ENCODE measurements at regions not wholly inside any gene's neighbourhood (a gene's known extent, or its start where the extent isn't known, plus 50 kb on each side); places are given as distances from the start of the nearest gene placed in this dataset.

- H3K27ac ChIP-seq, result peak overlapping the region in 2 of 4 donors; percentile 2 to 40
- H3K27me3 ChIP-seq, result no peaks in the 10 kb centered on the region
- no peaks in the 10 kb centered on the region for H3K36me3 ChIP-seq
- no peak for DNase-seq
- peak in 3 of 4 donors; percentile 52 to 76 (median 66) for ATAC-seq
- intact Hi-C loops (cut with DNase I), result no loop called here
- WGBS, 2 donors, result 35 to 42% methylated on average over 5 of the region's 5 CpGs
- TF ChIP-seq CTCF (IDR thresholded peaks at IDR 0.05), result no peak
- H3K4me1 ChIP-seq, result no peaks in the 10 kb centered on the region
- no peaks in the 10 kb centered on the region for H3K9me3 ChIP-seq
- FAIRE-seq, result no peak
- no peak overlapping the region for H3K4me3 ChIP-seq
These were observed 155.1 kb upstream of the PRICKLE1 start for GRCh38 chr12:42744539-42745182.

- no peak for FAIRE-seq
- Histone ChIP-seq H3K4me3 (no peak overlapping the region), H3K27me3 (no peaks in the 10 kb centered on the region), H3K36me3 (no peaks in the 10 kb centered on the region), H3K9me3 (no peaks in the 10 kb centered on the region), H3K4me1 (no peaks in the 10 kb centered on the region), H3K27ac (no peak overlapping the region)
- DNase-seq, result no peak
- no peak for TF ChIP-seq CTCF (IDR thresholded peaks at IDR 0.05)
- ATAC-seq, result no peak
- intact Hi-C loops (cut with DNase I), result no loop called here
- WGBS, 2 donors, result 67 to 72% methylated on average over 5 of the region's 5 CpGs
These were observed 153.2 kb upstream of the PRICKLE1 start for GRCh38 chr12:42742716-42743115.

- Histone ChIP-seq H3K36me3 (no peaks in the 10 kb centered on the region), H3K27me3 (no peaks in the 10 kb centered on the region), H3K27ac (no peak overlapping the region), H3K9me3 (no peaks in the 10 kb centered on the region), H3K4me3 (no peak overlapping the region), H3K4me1 (no peaks in the 10 kb centered on the region)
- ATAC-seq (peak in 1 of 4 donors; percentile 54), DNase-seq (no peak), FAIRE-seq (no peak)
- intact Hi-C loops (cut with DNase I), result no loop called here
- WGBS, 2 donors, result 52 to 59% methylated on average over 7 of the region's 7 CpGs
- TF ChIP-seq CTCF (IDR thresholded peaks at IDR 0.05), result no peak
These were observed 152.4 kb upstream of the PRICKLE1 start for GRCh38 chr12:42741771-42742510.

GRCh38 chr12:42741091-42741490 is 151.5 kb upstream of the PRICKLE1 start:
- H3K4me3 ChIP-seq, result no peak overlapping the region
- 84 to 87% methylated on average over 2 of the region's 2 CpGs for WGBS, 2 donors
- intact Hi-C loops (cut with DNase I), result no loop called here
- H3K4me1 ChIP-seq, result no peaks in the 10 kb centered on the region
- H3K36me3 ChIP-seq, result no peaks in the 10 kb centered on the region
- H3K9me3 ChIP-seq, result no peaks in the 10 kb centered on the region
- H3K27me3 ChIP-seq, result no peaks in the 10 kb centered on the region
- DNase-seq (no peak), FAIRE-seq (no peak), ATAC-seq (no peak)
- H3K27ac ChIP-seq, result no peak overlapping the region
- no peak for TF ChIP-seq CTCF (IDR thresholded peaks at IDR 0.05)

GRCh38 chr12:42737398-42737797 is 147.9 kb upstream of the PRICKLE1 start:
- 91 to 95% methylated on average over 3 of the region's 3 CpGs for WGBS, 2 donors
- no peaks in the 10 kb centered on the region for H3K27me3 ChIP-seq
- no peaks in the 10 kb centered on the region for H3K4me1 ChIP-seq
- ATAC-seq, result no peak
- TF ChIP-seq CTCF (IDR thresholded peaks at IDR 0.05), result no peak
- H3K27ac ChIP-seq, result no peak overlapping the region
- H3K4me3 ChIP-seq, result no peak overlapping the region
- intact Hi-C loops (cut with DNase I), result no loop called here
- no peak for FAIRE-seq
- H3K9me3 ChIP-seq, result no peaks in the 10 kb centered on the region
- no peaks in the 10 kb centered on the region for H3K36me3 ChIP-seq
- no peak for DNase-seq
